GM18870 (cell line): ENCODE measurements at regions not wholly inside any gene's neighbourhood (a gene's known extent, or its start where the extent isn't known, plus 50 kb on each side); places are given as distances from the start of the nearest gene placed in this dataset.
"Not testable (repeated sequence)": the region's sequence is repeated elsewhere in the genome, so short reads cannot be mapped to it uniquely, and the experiment has no call there.

Experiments used
- ATAC-seq: cut with Tn5 transposase; IDR thresholded peaks from one replicate; pipeline ENCODE4 v1.9.1; 2021; ENCODE audit warnings: moderate library complexity; ENCODE audit not compliant: unreplicated experiment

DNA sequence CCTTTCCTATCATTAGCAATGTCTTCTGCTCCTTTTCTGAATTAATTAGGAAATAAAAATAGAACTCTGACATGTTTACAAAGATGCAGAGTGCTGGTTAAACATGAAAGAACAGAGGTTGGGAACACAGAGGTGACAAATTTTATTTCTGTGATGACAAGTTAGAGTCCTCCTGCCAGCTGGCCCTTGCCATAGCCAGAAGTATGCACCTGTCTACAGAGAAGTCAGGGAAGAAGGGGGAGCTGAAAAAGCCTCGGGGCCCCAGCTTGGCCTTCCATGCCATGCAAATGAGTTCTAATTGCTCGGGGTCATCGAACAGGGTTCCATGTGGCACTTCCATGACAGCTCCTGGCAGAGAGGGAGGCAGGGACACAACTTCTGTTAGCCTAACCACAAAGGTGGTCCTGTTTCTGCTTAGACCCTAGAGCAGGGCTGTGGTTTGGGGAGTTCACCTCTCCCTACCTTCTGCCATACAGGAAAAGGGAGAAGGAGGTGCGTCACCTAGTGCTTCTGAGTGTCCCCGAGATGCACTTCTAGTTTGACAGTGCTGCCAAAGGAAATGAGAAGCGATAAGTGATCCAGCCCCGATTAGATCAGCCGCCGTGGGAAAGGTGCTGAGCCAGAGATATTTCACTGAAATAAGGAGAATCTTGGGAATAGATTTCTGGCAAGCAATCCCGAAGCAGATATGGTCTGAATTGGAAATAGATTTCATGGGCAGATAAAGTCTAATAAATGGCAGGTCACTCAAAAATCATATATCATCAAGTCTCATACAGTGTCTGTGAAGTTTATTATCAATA lies 155.8 kb upstream of the FOXN3 start:
- no peak for ATAC-seq

DNA sequence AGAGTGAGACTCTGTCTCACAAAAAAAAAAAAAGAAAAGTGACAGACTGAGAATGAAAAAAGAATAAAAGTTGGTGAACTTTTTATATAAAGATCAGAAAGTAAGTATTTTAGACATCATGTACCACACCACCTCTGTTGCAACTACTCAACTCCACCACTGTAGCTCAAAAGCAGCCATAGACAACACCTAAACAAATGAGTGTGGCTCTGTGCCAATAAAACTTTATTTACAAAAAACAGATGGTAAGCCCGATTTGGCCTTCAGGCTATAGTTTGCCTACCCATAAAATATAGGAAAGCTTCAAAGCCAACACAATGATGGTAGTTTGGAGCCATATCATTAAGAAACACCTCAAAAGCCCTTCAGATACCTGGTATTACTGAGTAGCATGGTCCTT lies 154.5 kb upstream of the FOXN3 start:
- no peak for ATAC-seq

DNA sequence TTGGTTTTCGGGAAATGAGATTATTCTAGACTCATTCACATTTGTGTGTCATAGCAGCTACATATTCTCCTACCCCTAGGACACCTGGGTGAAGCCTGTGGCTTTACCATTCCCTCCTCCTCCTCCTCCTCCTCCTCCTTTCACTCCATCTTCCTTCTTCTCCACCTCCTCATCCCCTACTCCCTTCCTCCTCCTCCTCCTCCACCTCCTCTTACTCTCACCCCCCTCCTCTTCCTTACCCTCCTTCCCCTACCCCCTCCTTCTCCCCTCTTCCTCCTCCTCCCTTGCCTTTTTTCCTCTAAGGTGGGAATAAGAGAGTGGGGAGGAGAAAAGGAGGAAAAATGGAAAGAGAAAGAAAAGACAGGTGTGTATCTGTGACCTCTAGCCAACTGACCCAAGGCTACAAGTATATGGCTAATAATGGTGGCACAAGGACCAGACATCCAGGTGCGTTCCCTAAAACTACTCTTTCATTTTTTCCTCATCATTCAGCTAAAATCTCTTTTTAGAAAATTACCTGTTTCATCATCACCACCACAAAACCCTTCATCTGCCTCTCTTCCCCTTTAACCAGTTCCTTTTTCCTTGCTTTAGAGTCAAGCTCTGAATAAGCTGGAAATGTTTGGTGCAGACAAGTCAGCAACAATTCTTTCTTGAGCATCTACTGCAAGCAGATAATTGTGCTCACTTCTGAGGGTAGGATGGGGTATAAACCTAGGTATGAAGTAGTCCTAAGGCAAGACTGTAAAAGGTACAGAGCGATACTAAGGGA lies 149.8 kb upstream of the FOXN3 start:
- no peak for ATAC-seq

DNA sequence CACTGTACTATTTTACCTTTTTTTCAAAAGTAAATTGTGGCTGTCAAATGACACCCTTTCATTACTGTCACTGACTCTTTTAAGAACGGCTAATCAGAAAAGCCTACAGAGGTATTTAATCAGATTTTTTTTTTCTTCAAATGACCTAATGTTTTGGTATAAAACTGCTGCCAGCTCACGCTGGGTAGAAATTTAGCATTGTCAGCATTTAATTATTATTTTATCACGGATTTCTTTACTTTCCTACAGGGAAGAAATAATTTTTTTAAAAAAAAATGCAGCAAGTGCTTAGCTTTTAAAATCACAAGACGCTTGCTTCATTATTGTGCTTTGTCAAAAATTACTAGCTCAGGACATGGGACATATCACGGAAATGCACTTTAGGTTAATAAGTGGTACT lies 149.1 kb upstream of the FOXN3 start:
- ATAC-seq, result no peak

DNA sequence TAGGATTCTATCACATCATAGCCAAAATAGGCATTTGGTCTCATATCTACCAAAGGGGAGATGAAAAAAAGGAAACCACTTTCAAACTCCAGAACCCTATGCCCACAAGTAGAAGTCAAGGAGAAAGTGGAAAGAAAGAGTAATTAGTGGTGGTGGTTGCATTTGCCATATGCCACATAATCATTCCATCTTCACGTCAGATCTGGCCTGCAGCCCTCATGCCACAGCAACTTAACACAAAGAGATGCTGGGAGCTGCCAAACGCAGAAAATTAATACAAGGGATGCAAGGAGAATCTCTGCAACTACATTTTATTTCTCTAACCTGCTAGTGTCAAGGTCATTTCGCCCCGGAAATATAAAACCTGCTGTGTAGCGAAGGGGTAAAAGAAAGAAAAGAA lies 148.6 kb upstream of the FOXN3 start:
- ATAC-seq, result no peak

DNA sequence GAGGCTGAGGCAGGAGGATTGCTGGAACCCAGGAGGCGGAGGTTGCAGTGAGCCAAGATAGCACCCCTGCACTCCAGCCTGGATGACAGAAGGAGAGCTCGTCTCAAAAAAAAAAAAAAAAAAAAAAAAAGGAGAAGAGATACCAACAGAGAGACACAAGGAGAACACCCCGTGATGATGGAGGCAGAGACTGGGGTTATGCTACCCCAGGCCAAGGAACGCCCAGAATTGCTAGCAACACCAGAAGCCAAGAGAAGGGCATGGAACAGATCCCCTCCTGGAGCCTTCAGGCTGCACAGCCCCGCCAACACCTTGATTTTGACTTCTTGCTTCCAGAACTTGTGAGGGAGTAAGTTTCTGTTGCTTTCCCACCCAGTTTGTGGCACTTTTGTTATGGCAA lies 148.0 kb upstream of the FOXN3 start:
- no peak for ATAC-seq

DNA sequence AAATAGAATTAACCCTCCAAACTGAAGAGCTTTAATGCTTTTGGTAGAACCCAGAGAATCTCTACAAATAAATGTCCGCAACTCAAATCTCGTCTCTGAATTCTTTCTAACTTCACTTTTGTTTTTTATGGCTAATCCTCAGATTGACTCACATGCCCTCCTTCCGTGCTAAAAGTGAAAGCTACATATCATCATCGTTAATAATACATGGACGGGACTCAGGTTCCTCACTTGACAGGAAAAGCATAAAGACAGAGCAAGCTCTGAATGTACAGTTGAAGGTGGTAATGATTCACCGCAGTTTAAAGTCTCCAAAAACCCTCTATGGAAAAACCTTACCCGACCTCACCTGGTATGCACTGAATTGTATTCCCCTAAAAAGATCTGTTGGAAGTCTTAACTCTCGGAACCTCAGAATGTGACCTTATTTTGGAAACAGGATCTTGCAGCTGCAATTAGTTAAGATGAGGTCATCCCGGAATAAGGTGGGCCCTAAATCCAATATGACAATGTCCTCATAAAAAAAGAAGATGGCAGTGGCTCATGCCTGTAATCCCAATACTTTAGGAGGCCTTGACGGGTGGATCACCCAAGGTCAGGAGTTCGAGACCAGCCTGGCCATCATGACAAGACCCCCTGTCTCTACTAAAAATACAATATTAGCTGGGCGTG lies 147.4 kb upstream of the FOXN3 start:
- ATAC-seq, result no peak

DNA sequence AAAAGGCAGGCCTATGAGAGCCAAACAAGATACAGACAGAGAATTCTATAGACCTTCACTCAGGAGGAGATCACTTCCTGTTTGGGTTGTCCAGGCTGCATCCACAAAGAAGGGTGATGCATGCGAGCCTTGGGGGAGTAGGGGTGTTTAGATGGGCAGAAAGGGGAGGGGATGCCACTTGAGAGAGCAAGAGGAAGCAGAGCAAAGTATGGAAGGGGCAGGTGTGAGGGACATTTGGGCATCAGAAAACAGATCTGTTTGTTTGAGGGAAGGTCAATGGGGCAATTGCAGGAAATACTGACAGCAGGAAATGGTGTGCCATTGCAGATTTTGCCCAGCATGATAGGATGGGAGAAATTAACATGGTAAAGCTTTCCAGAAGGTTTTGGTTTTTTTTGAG lies 146.4 kb upstream of the FOXN3 start:
- no peak for ATAC-seq

DNA sequence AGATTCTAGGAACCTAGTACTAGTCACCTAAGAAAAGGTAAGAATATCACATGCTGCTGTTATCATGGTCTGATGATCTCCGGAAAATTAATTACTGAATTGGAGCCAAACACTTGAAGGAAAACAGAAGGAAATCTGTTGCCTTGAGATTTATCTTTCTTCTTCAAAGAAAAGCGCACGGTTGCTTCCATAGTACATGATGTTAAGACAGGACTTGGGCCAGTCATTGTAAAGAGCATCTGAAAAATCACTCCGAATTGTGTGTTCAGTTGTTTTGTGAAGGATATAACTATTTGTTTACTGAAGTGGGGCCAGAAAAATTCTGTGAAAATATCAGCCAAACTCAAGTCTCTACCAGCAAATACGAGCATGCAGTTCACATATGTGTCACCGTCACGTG lies 134.9 kb upstream of the FOXN3 start:
- no peak for ATAC-seq

DNA sequence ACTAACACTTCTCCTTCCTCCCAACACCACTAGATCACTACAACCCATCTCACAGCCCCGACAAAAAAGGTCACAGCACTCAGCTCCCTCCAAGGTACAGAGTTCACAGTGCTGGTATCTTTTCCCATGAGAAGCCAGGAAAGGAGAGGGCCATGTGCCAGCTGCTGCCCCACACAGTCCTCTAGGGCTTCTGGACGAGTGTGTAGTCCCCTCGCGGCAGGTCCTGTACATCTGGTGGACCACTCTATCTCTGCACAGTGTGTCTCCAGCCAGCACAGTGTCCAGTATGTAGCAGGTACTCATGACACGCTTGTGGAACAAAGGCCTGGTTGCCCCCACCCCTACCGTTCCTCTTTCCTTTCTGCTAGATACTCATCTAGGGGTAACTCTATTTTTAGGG lies 134.4 kb upstream of the FOXN3 start:
- no peak for ATAC-seq

DNA sequence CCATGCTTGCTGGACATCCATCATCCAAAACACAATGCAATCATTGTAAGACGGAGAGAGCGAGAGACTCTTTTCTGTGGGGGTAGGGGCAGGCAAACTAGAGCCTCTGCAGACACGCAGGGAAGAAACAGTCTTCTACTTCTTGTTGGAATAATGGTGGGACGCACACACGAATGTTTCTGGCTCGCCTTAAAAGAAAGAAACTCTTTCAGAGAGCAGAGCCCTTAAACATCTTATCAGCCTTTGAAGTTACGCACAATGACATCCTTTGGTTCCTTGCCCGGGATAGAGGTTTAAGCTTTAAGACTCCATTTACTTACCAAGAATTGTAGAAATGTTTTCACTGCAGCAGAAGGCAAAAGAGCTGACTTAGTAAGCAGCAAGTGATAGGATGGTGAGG lies 133.8 kb upstream of the FOXN3 start:
- ATAC-seq, result no peak

DNA sequence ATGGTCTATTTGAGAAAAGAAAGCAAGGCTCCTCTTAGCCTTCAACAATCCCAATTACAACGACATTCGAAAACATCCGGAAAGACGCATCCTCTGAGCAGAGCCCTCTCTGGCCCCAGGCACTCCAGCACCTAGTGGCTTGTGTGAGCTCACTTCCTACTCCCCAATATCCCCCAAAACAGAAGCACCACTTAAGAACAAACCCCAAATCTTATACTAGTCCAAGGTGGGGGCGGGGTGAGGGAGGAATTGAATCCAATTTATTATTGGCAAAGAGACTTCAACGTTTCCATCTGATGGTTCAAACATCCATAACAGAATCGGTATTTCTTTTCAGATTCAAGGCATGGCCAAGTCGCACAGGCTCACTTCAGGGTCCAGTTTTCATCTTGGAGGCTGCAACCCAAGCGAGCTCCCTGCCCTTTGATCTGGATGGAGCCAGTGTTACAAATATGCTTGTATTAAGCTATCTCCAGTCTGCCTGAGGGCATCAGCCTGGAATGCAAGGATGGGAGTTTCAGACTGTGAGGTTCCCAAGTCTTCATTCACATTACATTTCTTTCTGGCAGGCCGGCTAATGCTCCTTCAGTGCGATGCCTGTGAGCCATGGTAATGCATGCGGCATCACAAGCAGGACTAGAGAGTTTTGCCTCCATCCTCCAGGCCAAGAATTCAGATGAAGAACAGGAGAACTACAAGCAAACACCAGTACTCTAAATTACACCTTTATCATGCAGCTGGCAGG lies 132.5 kb upstream of the FOXN3 start:
- no peak for ATAC-seq

DNA sequence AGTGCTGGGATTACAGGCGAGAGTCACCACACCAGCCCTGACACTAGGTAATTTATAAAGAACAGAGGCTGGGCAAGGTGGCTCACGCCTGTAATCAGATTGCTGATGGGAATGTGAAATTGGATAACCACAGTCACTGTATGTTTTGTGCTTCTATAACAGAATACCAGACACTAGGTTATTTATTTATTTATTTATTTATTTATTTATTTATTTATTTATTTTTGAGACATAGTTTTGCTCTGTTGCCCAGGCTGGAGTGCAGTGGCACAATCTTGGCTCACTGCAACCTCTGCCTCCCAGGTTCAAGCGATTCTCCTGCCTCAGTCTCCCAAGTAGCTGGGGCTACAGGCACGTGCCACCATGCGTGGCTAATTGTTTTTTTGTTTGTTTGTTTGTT lies 130.0 kb upstream of the FOXN3 start:
- not testable (repeated sequence) for ATAC-seq

DNA sequence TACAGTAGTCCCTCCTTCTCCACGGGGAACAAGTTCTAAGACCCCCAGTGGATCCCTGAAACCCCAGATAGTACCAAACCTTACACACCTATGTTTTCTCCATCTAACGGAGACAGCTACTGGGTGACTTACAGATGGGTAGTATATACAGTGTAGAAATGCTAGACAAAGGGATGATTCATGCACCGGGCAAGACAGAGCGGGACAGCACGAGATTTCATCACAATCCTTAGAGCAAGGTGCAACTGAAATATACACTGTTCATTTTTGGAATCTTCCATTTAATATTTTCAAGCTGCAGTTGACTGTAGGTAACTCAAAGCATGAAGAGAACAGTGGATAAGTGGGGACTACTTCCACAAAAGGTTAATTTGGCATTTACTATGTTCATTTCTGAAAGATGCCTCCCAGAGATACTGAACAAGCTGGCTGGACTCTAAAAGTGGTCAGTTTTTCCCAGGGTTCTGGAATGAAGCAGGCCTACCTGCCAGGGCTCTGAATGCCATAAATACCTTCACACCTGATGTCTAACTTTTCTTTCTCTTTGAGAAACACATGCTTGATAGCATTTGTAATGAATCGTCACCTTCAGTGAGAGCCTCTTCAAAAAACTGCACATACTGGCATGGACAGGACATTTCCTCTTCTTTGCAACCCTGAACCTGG lies 127.7 kb upstream of the FOXN3 start:
- ATAC-seq, result no peak

DNA sequence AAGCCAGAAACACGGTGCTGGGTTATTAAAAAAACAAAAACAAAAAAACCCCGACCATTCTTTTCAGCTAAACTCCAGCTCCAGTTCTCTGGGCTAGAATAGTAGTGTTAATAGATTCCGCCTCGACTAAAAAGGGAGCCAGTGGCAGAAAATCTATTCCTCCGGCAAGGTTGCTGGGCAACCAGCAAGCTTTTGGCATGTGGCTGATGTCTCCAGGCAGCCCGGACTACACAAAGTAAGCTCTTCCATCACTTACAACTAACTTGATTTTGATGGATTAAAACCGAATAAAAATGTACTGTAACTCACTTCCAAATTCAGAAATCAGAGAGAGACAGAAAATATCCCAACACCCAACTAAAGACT lies 126.4 kb upstream of the FOXN3 start:
- ATAC-seq, result no peak

DNA sequence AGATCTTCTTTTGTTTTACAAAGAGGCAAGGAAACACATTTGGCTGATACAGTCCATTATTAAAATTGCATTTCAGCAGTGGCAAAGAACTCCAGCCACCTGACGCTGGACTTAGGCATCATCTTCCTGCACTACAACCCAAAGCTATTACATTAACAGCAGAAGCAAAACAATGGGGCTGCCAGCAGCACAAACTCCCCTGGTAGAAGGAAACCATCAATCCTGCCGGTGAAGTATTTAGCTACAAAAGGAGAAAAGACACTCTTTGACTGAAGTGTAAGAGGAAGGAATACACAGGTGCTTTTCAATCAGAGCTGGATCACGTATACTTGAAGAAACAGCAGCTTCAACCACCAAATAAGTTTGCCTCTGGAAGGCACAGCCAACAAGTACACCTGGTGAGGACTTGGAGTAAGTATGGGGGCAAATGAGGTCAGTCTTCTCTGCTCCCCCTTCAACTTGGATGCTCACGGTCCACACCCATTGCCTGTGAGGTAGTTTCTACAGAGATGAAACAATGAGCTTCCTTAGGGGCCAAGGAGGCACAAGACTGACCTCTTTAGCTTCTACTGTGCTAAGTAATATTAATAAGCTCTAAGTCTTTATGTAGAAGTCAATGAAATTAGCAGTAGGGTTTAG lies 125.9 kb upstream of the FOXN3 start:
- no peak for ATAC-seq

DNA sequence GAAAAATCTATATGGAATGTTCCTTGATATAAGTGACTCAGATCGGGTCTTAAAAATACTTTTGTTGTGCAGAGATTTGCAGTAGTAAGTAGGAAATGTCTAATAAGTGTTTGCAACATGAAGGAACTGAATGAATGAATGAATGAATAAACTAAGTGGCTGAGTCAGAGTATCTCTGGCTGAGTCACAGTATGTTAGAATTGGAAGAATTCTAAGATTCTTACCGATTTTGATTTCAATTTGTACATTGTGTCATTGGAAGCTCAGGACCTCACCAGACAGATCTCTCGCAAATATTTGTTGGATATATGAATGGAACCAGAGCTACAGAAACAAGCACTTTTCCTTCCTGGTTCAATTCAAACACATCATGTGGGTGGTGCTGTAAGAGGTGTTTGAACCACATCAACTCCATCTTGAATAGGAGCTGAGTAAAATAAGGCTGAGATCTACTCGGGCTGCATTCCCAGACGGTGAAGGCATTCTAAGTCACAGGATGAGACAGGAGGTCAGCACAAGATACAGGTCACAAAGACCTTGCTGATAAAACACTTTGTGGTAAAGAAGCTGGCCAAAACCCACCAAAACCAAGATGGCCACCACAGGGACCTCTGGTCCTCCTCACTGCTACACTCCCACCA lies 123.9 kb upstream of the FOXN3 start:
- ATAC-seq, result no peak

DNA sequence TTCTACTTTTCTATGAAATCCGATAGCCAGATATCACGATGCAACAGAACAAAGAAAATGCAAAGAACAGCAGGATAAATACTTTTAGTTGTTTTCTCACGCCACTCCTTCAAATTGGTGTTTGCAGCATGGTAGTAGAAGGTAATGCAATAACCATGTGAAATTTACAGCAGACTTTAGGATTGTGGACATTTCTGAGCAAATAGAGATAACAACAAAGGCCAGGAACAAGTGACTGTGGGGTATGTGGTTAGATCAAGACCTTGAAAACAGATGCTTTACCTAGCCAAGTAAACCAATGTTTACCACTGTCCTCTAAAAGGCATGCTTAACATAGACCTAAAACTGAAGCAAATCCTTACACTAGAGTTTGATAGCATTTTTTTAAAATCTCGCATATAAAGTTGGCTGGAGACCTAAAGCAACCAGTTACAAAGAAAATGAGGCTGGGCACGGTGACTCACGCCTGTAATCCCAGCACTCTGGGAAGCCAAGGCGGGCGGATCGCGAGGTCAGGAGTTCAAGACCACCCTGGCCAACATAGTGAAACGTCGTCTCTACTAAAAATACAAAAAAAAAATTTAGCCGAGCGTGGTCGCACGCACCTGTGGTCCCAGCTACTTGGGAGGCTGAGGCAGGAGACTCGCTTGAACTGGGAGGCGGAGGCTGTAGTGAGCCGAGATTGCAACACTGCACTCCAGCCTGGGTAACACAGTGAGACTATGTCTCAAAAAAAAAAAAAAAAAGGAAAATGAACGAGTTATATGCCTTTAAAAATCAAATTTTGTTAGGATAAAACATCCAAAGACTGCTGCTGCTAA lies 123.2 kb upstream of the FOXN3 start:
- ATAC-seq, result no peak

DNA sequence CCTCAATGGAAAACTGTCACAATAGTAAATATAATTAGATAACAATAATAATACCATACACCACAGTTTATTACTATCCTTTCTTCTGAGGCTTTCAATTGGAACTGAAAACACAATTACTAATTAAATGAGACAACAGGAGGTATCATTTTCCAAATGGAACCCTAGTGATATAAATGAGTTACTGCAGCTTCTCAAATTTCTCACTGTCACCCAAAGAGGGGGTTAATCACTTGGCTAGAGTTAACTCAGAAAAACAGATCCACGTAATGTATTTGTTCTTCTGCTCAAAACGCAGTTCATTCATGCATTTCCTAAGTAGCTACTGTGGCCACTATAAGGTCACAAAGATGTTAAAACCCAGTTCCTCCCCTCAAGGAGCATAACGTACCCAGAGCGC lies 120.9 kb upstream of the FOXN3 start:
- no peak for ATAC-seq
